Ishikawa (cell line): ENCODE measurements at regions not wholly inside any gene's neighbourhood (a gene's known extent, or its start where the extent isn't known, plus 50 kb on each side); places are given as distances from the start of the nearest gene placed in this dataset.
A peak's percentile ranks its signal among the peaks of the same experiment; 100 is the strongest.

Experiments
- CEBPB ChIP-seq: IDR thresholded peaks from 2 replicates; pipeline ENCODE4 v1.6.1; 2012
- CREB1 ChIP-seq: IDR thresholded peaks from 2 replicates; pipeline ENCODE4 v1.6.1; 2012; ENCODE audit warnings: low read depth
- EGR1 ChIP-seq: IDR thresholded peaks from 2 replicates; pipeline ENCODE4 v1.6.1; 2012
- EP300 ChIP-seq: IDR thresholded peaks from 2 replicates; pipeline ENCODE4 v1.6.1; 2012; ENCODE audit warnings: borderline replicate concordance
- FOXM1 ChIP-seq: IDR thresholded peaks from 2 replicates; pipeline ENCODE4 v1.6.1; 2012; ENCODE audit warnings: low read depth, borderline replicate concordance
- NFIC ChIP-seq: IDR thresholded peaks from 2 replicates; pipeline ENCODE4 v1.6.1; 2012
- RAD21 ChIP-seq: IDR thresholded peaks from 2 replicates; pipeline ENCODE4 v1.6.1; 2012; ENCODE audit warnings: low read depth
- REST ChIP-seq: IDR thresholded peaks from 2 replicates; pipeline ENCODE4 v1.6.1; 2012; ENCODE audit warnings: low read depth, mild to moderate bottlenecking
- TAF1 ChIP-seq: IDR thresholded peaks from 2 replicates; pipeline ENCODE4 v1.6.1; 2012; ENCODE audit warnings: low read depth, mild to moderate bottlenecking
- TCF12 ChIP-seq: IDR thresholded peaks from 2 replicates; pipeline ENCODE4 v1.6.1; 2012; ENCODE audit warnings: low read depth
- TEAD4 ChIP-seq: IDR thresholded peaks from 2 replicates; pipeline ENCODE4 v1.6.1; 2012
- USF1 ChIP-seq: IDR thresholded peaks from 2 replicates; pipeline ENCODE4 v1.6.1; 2012
- YY1 ChIP-seq: IDR thresholded peaks from 2 replicates; pipeline ENCODE4 v1.6.1; 2012; ENCODE audit warnings: low read depth
- ZBTB7A ChIP-seq: IDR thresholded peaks from 2 replicates; pipeline ENCODE4 v1.6.1; 2012; ENCODE audit warnings: low read depth
- TF ChIP-seq, protein P1 (sequence below): IDR thresholded peaks from 2 replicates; pipeline ENCODE4 v1.6.1; 2012

- TF ChIP-seq, protein P1, sequence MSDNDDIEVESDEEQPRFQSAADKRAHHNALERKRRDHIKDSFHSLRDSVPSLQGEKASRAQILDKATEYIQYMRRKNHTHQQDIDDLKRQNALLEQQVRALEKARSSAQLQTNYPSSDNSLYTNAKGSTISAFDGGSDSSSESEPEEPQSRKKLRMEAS = no peak
- TF ChIP-seq TAF1 = no peak
- no peak for TF ChIP-seq EP300
- TF ChIP-seq EGR1 = no peak
- no peak for TF ChIP-seq USF1
- no peak for TF ChIP-seq FOXM1
- no peak for TF ChIP-seq YY1
- no peak for TF ChIP-seq RAD21
- TF ChIP-seq TEAD4 = no peak
- TF ChIP-seq TCF12 = no peak
- TF ChIP-seq NFIC = no peak
- TF ChIP-seq CREB1 = no peak
- TF ChIP-seq REST = no peak
- TF ChIP-seq ZBTB7A = no peak
- no peak for TF ChIP-seq CEBPB
These were observed 925.0 kb downstream of the GBE1 start for GRCh38 chr3:80836395-80836794.

- TF ChIP-seq CREB1 (no peak), YY1 (no peak), REST (no peak), TAF1 (no peak)
These were observed 953.9 kb downstream of the GBE1 start for GRCh38 chr3:80807577-80807976.

DNA sequence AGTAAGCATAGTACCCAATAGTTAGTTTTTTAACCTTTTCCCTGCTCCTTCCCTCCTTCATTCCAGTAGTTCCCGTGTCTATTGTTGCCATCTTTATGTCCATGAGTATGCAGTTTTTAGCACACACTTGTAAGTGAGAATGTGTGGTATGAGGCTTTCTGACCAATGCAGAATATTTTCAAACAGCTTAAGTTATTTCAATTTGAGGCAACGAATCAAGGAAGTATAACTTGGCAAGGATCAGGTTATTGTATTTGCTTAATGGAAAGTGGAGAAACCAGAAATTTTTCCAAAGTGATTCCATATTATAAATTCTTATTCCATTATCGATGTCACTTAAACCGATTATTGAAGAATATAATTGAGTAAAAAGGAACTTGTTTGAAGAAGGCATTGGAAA is 954.8 kb downstream of the GBE1 start:
- TF ChIP-seq CREB1 = no peak
- TF ChIP-seq USF1 = no peak
- TF ChIP-seq, protein P1 = no peak
- no peak for TF ChIP-seq EGR1
- TF ChIP-seq TEAD4 = peak; percentile 76
- peak; percentile 74 for TF ChIP-seq FOXM1
- TF ChIP-seq EP300 = peak; percentile 72
- TF ChIP-seq YY1 = 0 out of 2 replicates have a peak, but pooled peaks have one; percentile 34
- no peak for TF ChIP-seq CEBPB
- no peak for TF ChIP-seq RAD21
- TF ChIP-seq NFIC = peak; percentile 87
- peak; percentile 50; the same call in 1 of the 2 replicates for TF ChIP-seq TCF12
- no peak for TF ChIP-seq ZBTB7A
- no peak for TF ChIP-seq TAF1
- TF ChIP-seq REST = no peak

DNA sequence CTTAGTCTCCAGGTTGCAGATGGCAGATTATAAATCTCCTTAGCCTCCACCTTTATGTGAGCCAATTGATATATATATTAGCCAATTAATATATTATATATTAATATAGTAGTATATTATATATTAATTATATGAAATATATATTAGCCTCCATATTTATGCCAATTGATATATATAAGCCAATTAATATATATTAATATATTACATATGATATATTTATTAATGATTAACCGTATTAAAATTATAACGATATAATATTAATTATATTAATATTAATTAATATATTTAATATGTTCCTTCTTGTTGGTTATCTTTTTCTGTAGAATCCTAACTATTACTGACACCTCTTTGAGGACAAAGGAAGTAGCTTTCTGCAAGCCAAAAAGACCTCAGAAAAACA is 972.5 kb downstream of the GBE1 start:
- no peak for TF ChIP-seq ZBTB7A
- no peak for TF ChIP-seq EP300
- no peak for TF ChIP-seq REST
- no peak for TF ChIP-seq TCF12
- TF ChIP-seq, protein P1 = no peak
- TF ChIP-seq CREB1 = no peak
- TF ChIP-seq EGR1 = no peak
- no peak for TF ChIP-seq USF1
- no peak for TF ChIP-seq YY1
- no peak for TF ChIP-seq CEBPB
- no peak for TF ChIP-seq RAD21
